H9 (cell line): ENCODE measurements at regions not wholly inside any gene's neighbourhood (a gene's known extent, or its start where the extent isn't known, plus 50 kb on each side); places are given as distances from the start of the nearest gene placed in this dataset.

Source experiments
- DNase-seq: peaks from one replicate; pipeline ENCODE4 v3.0.0-alpha.2; 2017
- H2AFZ ChIP-seq: one replicate; pipeline ENCODE4 v1.6.1; 2013; ENCODE audit warnings: mild to moderate bottlenecking, low read length, control low read depth, moderate library complexity
- H2AK5ac ChIP-seq: 2 replicates; pipeline ENCODE4 v1.6.1; 2013; ENCODE audit warnings: low read length, control low read depth, mixed read lengths; ENCODE audit not compliant: insufficient read length
- H2BK120ac ChIP-seq: one replicate; pipeline ENCODE4 v1.6.1; 2013; ENCODE audit warnings: low read depth, mild to moderate bottlenecking, low read length, control low read depth, inconsistent platforms; ENCODE audit not compliant: poor library complexity, severe bottlenecking
- H2BK12ac ChIP-seq: 2 replicates; pipeline ENCODE4 v1.6.1; 2013; ENCODE audit warnings: low read length, control low read depth, mixed read lengths, low read depth; ENCODE audit not compliant: insufficient read length
- H2BK15ac ChIP-seq: 2 replicates; pipeline ENCODE4 v1.6.1; 2013; ENCODE audit warnings: low read depth, low read length, control low read depth
- H2BK20ac ChIP-seq: one replicate; pipeline ENCODE4 v1.6.1; 2013; ENCODE audit warnings: low read depth, mild to moderate bottlenecking, low read length, control low read depth, inconsistent platforms; ENCODE audit not compliant: poor library complexity, severe bottlenecking
- H2BK5ac ChIP-seq: 2 replicates; pipeline ENCODE4 v1.6.1; 2013; ENCODE audit warnings: low read length, control low read depth, mixed read lengths; ENCODE audit not compliant: insufficient read length
- H3K14ac ChIP-seq: 2 replicates; pipeline ENCODE4 v1.6.1; 2013; ENCODE audit warnings: low read length, control low read depth; ENCODE audit not compliant: insufficient read depth
- H3K18ac ChIP-seq: 2 replicates; pipeline ENCODE4 v1.6.1; 2013; ENCODE audit warnings: low read depth, mild to moderate bottlenecking, mixed read lengths, low read length, control low read depth; ENCODE audit not compliant: insufficient read length
- H3K23ac ChIP-seq: 2 replicates; pipeline ENCODE4 v1.6.1; 2013; ENCODE audit warnings: low read length, control low read depth, mixed read lengths, low read depth; ENCODE audit not compliant: insufficient read length
- H3K23me2 ChIP-seq: 2 replicates; pipeline ENCODE4 v1.6.1; 2013; ENCODE audit warnings: low read depth, mild to moderate bottlenecking, mixed read lengths, low read length, control low read depth; ENCODE audit not compliant: insufficient read length, poor library complexity, severe bottlenecking
- H3K27ac ChIP-seq: 2 replicates; pipeline ENCODE4 v1.5.1; 2013; ENCODE audit warnings: low read length, control low read depth, mixed read lengths, low read depth; ENCODE audit not compliant: insufficient read length
- H3K27me3 ChIP-seq: 2 replicates; pipeline ENCODE4 v1.6.1; 2013; ENCODE audit warnings: low read length, control low read depth, inconsistent platforms; ENCODE audit not compliant: insufficient read depth
- H3K4ac ChIP-seq: 2 replicates; pipeline ENCODE4 v1.6.1; 2013; ENCODE audit warnings: low read depth, mild to moderate bottlenecking, control low read depth, inconsistent platforms, low read length, moderate library complexity
- H3K4me1 ChIP-seq: 2 replicates; pipeline ENCODE4 v1.6.1; 2013; ENCODE audit warnings: low read length, control low read depth, inconsistent platforms; ENCODE audit not compliant: insufficient read depth
- H3K4me2 ChIP-seq: 2 replicates; pipeline ENCODE4 v1.6.1; 2013; ENCODE audit warnings: low read length, control low read depth, mixed read lengths; ENCODE audit not compliant: insufficient read length, insufficient read depth
- H3K56ac ChIP-seq: 2 replicates; pipeline ENCODE4 v1.6.1; 2013; ENCODE audit warnings: low read depth, mild to moderate bottlenecking, mixed read lengths, low read length, control low read depth; ENCODE audit not compliant: insufficient read length
- H3K79me1 ChIP-seq: 2 replicates; pipeline ENCODE4 v1.6.1; 2013; ENCODE audit warnings: low read depth, mild to moderate bottlenecking, moderate library complexity, low read length, control low read depth, inconsistent platforms; ENCODE audit not compliant: insufficient read depth, poor library complexity, severe bottlenecking
- H3K79me2 ChIP-seq: 2 replicates; pipeline ENCODE4 v1.6.1; 2013; ENCODE audit warnings: low read length, control low read depth, inconsistent platforms; ENCODE audit not compliant: insufficient read depth
- H3K9ac ChIP-seq: 2 replicates; pipeline ENCODE4 v1.6.1; 2013; ENCODE audit warnings: low read length, control low read depth, mixed read lengths; ENCODE audit not compliant: insufficient read length; ENCODE audit errors: extremely low read depth
- H3K9me3 ChIP-seq: one replicate; pipeline ENCODE4 v1.6.1; 2013; ENCODE audit warnings: low read depth, low read length, inconsistent platforms; ENCODE audit not compliant: control insufficient read depth
- H3T11ph ChIP-seq: one replicate; pipeline ENCODE4 v1.6.1; 2013; ENCODE audit warnings: mild to moderate bottlenecking, low read length, control low read depth, inconsistent platforms
- H4K20me1 ChIP-seq: one replicate; pipeline ENCODE4 v1.6.1; 2013; ENCODE audit not compliant: control insufficient read depth, insufficient read length, insufficient read depth
- H4K5ac ChIP-seq: 2 replicates; pipeline ENCODE4 v1.6.1; 2013; ENCODE audit warnings: low read depth, mild to moderate bottlenecking, mixed read lengths, low read length, control low read depth; ENCODE audit not compliant: insufficient read length
- H4K8ac ChIP-seq: replicated peaks from 2 replicates; pipeline ENCODE4 v1.6.1; 2013; ENCODE audit warnings: low read length, control low read depth, mixed read lengths, low read depth; ENCODE audit not compliant: insufficient read length
- H4K91ac ChIP-seq: 2 replicates; pipeline ENCODE4 v1.6.1; 2013; ENCODE audit warnings: low read depth, mild to moderate bottlenecking, moderate library complexity, mixed read lengths, low read length, control low read depth; ENCODE audit not compliant: insufficient read length
- H3K27ac Mint-ChIP-seq, 3 experiments: 2 replicates in 2 of 3; 3 replicates in 1 of 3; pipeline ENCODE4 v1.8.0; 2020 to 2021; ENCODE audit warnings: mixed read lengths in 3 of 3, mild to moderate bottlenecking in 1 of 3, moderate library complexity in 1 of 3
- H3K27me3 Mint-ChIP-seq: 2 replicates; pipeline ENCODE4 v1.8.0; 2021; ENCODE audit warnings: low read depth, mild to moderate bottlenecking, moderate library complexity, mixed read lengths
- H3K36me3 Mint-ChIP-seq, 3 experiments: 2 replicates in 2 of 3; 3 replicates in 1 of 3; pipeline ENCODE4 v1.8.0; 2020 to 2021; ENCODE audit warnings: low read depth in 3 of 3, mixed read lengths in 3 of 3; ENCODE audit not compliant: insufficient read depth in 1 of 3
- H3K4me1 Mint-ChIP-seq, 2 experiments: 2 replicates each; pipeline ENCODE4 v1.8.0; 2020; ENCODE audit warnings: mixed read lengths in 2 of 2
- H3K4me3 Mint-ChIP-seq, 2 experiments: 2 replicates in 1 of 2; 3 replicates in 1 of 2; pipeline ENCODE4 v1.8.0; 2020 to 2021; ENCODE audit warnings: mild to moderate bottlenecking in 2 of 2, mixed read lengths in 2 of 2, moderate library complexity in 1 of 2
- H3K9me3 Mint-ChIP-seq, 2 experiments: 2 replicates in 1 of 2; 3 replicates in 1 of 2; pipeline ENCODE4 v1.8.0; 2020; ENCODE audit warnings: mild to moderate bottlenecking in 2 of 2, mixed read lengths in 2 of 2, moderate library complexity in 1 of 2
- CTCF ChIP-seq: fragments of 200-600 bp; sonication (generic); conservative IDR thresholded peaks from 3 replicates; pipeline ENCODE4 v1.8.0; 2021; ENCODE audit warnings: antibody characterized with exemption, mild to moderate bottlenecking
- WGBS: extraction: QIAGEN DNeasy Blood & Tissue Kit; methylation state at CpG from one replicate; pipeline ENCODE4 v1.1.7; 2013; ENCODE audit warnings: missing lambda C conversion rate, low lambda C conversion rate, mixed read lengths; ENCODE audit not compliant: insufficient read length; ENCODE audit errors: extremely low coverage; 5-methylcytosine and 5-hydroxymethylcytosine counted together

GRCh38 chr5:158074597-158074991 lies 215.6 kb upstream of the CLINT1 start:
- Histone ChIP-seq H2BK5ac (no peak overlapping the region), H2AK5ac (no peak overlapping the region), H3K9ac (no peak overlapping the region), H3K23ac (no peak overlapping the region), H2BK120ac (no peak overlapping the region), H2AFZ (no peak overlapping the region), H3K56ac (no peak overlapping the region), H3K27ac (no peak overlapping the region), H3T11ph (no peak overlapping the region), H4K5ac (no peak overlapping the region), H3K27me3 (no peaks in the 10 kb centered on the region), H2BK20ac (no peak overlapping the region), H3K18ac (no peak overlapping the region), H3K14ac (no peak overlapping the region), H3K79me2 (no peaks in the 10 kb centered on the region), H3K23me2 (no peaks in the 10 kb centered on the region), H3K9me3 (no peaks in the 10 kb centered on the region), H4K91ac (no peak overlapping the region), H3K4me2 (no peak overlapping the region), H3K4ac (no peak overlapping the region), H4K20me1 (no peaks in the 10 kb centered on the region), H3K4me1 (peaks cover 3% of the 10 kb centered on the region; the same call in 1 of the 2 replicates), H3K79me1 (no peaks in the 10 kb centered on the region), H2BK15ac (no peak overlapping the region), H4K8ac (no peak overlapping the region), H2BK12ac (peak overlapping the region; percentile 33)
- peaks cover 5% of the 10 kb centered on the region; the same call in 1 of the 2 replicates for H3K27me3 Mint-ChIP-seq
- WGBS: no CpG with 5 or more reads among the region's 2 CpGs
- H3K36me3 Mint-ChIP-seq: no peaks in the 10 kb centered on the region
- no peak for TF ChIP-seq CTCF
- H3K4me1 Mint-ChIP-seq: peaks cover 9 to 17% of the 10 kb centered on the region in 2 experiments
- DNase-seq: no peak
- H3K27ac Mint-ChIP-seq: no peak overlapping the region
- H3K4me3 Mint-ChIP-seq: no peak overlapping the region
- H3K9me3 Mint-ChIP-seq: no peaks in the 10 kb centered on the region
